ENCODE measurements at regions not wholly inside any gene's neighbourhood (a gene's known extent, or its start where the extent isn't known, plus 50 kb on each side); places are given as distances from the start of the nearest gene placed in this dataset.

- DNase-seq (ENCODE audit: low read depth in 1 of 2, low spot score in 1 of 2) = no peak
These were observed 379.8 kb upstream of the CDH4 start for GRCh38 chr20:60872224-60872623.

GRCh38 chr20:60877071-60877857 lies 374.8 kb upstream of the CDH4 start:
- no peak for DNase-seq (ENCODE audit: low read depth in 1 of 2, low spot score in 1 of 2)

- no peak for DNase-seq (ENCODE audit: low read depth in 1 of 2, low spot score in 1 of 2)
These were observed 369.2 kb upstream of the CDH4 start for GRCh38 chr20:60882836-60883235.

GRCh38 chr20:60883496-60883895 lies 368.6 kb upstream of the CDH4 start:
- no peak for DNase-seq (ENCODE audit: low read depth in 1 of 2, low spot score in 1 of 2)

- no peak for DNase-seq (ENCODE audit: low read depth in 1 of 2, low spot score in 1 of 2)
These were observed 367.8 kb upstream of the CDH4 start for GRCh38 chr20:60884277-60884676.

- no peak for DNase-seq (ENCODE audit: low read depth in 1 of 2, low spot score in 1 of 2)
These were observed 363.3 kb upstream of the CDH4 start for GRCh38 chr20:60888771-60889170.

GRCh38 chr20:60892095-60892813 lies 359.8 kb upstream of the CDH4 start:
- DNase-seq (ENCODE audit: low read depth in 1 of 2, low spot score in 1 of 2) = no peak

- DNase-seq (ENCODE audit: low read depth in 1 of 2, low spot score in 1 of 2) = no peak
These were observed 358.0 kb upstream of the CDH4 start for GRCh38 chr20:60894091-60894490.

GRCh38 chr20:60895363-60896079 lies 356.5 kb upstream of the CDH4 start:
- no peak for DNase-seq (ENCODE audit: low read depth in 1 of 2, low spot score in 1 of 2)

GRCh38 chr20:60897976-60898375 lies 354.1 kb upstream of the CDH4 start:
- no peak for DNase-seq (ENCODE audit: low read depth in 1 of 2, low spot score in 1 of 2)

- no peak for DNase-seq (ENCODE audit: low read depth in 1 of 2, low spot score in 1 of 2)
These were observed 352.7 kb upstream of the CDH4 start for GRCh38 chr20:60899320-60899719.

GRCh38 chr20:60900618-60901017 lies 351.4 kb upstream of the CDH4 start:
- no peak for DNase-seq (ENCODE audit: low read depth in 1 of 2, low spot score in 1 of 2)

GRCh38 chr20:60901831-60902230 lies 350.2 kb upstream of the CDH4 start:
- DNase-seq (ENCODE audit: low read depth in 1 of 2, low spot score in 1 of 2) = no peak

GRCh38 chr20:60903325-60903971 lies 348.6 kb upstream of the CDH4 start:
- DNase-seq (ENCODE audit: low read depth in 1 of 2, low spot score in 1 of 2) = no peak

GRCh38 chr20:60904730-60905129 lies 347.3 kb upstream of the CDH4 start:
- no peak for DNase-seq (ENCODE audit: low read depth in 1 of 2, low spot score in 1 of 2)

GRCh38 chr20:60905919-60906318 lies 346.1 kb upstream of the CDH4 start:
- DNase-seq (ENCODE audit: low read depth in 1 of 2, low spot score in 1 of 2) = no peak

- DNase-seq (ENCODE audit: low read depth in 1 of 2, low spot score in 1 of 2) = no peak
These were observed 345.5 kb upstream of the CDH4 start for GRCh38 chr20:60906555-60906954.

GRCh38 chr20:60913298-60913697 lies 338.8 kb upstream of the CDH4 start:
- DNase-seq (ENCODE audit: low read depth in 1 of 2, low spot score in 1 of 2) = no peak

- peak in 1 of 2 donors; percentile 2 for DNase-seq (ENCODE audit: low read depth in 1 of 2, low spot score in 1 of 2)
These were observed 330.9 kb upstream of the CDH4 start for GRCh38 chr20:60921022-60921622.

GRCh38 chr20:60926831-60927230 lies 325.2 kb upstream of the CDH4 start:
- no peak for DNase-seq (ENCODE audit: low read depth in 1 of 2, low spot score in 1 of 2)

GRCh38 chr20:60928341-60928740 lies 323.7 kb upstream of the CDH4 start:
- no peak for DNase-seq (ENCODE audit: low read depth in 1 of 2, low spot score in 1 of 2)

Measured in activated CD4-positive, alpha-beta T cell treated with anti-CD3 and anti-CD28 coated beads, Interleukin-2, amount 50 U/mL, for 24 hours (primary cell).